GM12878 (cell line): ENCODE measurements at regions not wholly inside any gene's neighbourhood (a gene's known extent, or its start where the extent isn't known, plus 50 kb on each side); places are given as distances from the start of the nearest gene placed in this dataset.

Experiments
- CBX3 ChIP-seq: fragments of 200-600 bp; sonication (generic); IDR thresholded peaks from 2 replicates; pipeline ENCODE4 v1.6.1; 2016; ENCODE audit warnings: low read depth, borderline replicate concordance
- EGR1 ChIP-seq, 2 experiments: IDR thresholded peaks; 1 replicate in 1 of 2; 2 replicates in 1 of 2; pipeline ENCODE4 v1.6.1; 2011 to 2012; ENCODE audit warnings: low read depth in 2 of 2, low read length in 2 of 2, borderline replicate concordance in 1 of 2, mild to moderate bottlenecking in 1 of 2, moderate library complexity in 1 of 2
- EZH2 ChIP-seq: IDR thresholded peaks from 2 replicates; pipeline ENCODE4 v1.6.1; 2012; ENCODE audit warnings: low read depth, mild to moderate bottlenecking, control low read depth, inconsistent platforms, low read length, borderline replicate concordance; ENCODE audit not compliant: control insufficient read depth
- SMC3 ChIP-seq: IDR thresholded peaks from 2 replicates; pipeline ENCODE4 v1.6.1; 2011; ENCODE audit warnings: low read length, improper control_type of control experiment, borderline replicate concordance
- TF ChIP-seq, protein P1 (sequence below): IDR thresholded peaks from 2 replicates; pipeline ENCODE4 v1.6.1; 2012; ENCODE audit warnings: improper control_type of control experiment, low read depth, low read length; ENCODE audit not compliant: insufficient replicate concordance
- TF ChIP-seq, protein P2 (sequence below): IDR thresholded peaks from 2 replicates; pipeline ENCODE4 v1.6.1; 2012; ENCODE audit warnings: low read depth, low read length, improper control_type of control experiment

DNA sequence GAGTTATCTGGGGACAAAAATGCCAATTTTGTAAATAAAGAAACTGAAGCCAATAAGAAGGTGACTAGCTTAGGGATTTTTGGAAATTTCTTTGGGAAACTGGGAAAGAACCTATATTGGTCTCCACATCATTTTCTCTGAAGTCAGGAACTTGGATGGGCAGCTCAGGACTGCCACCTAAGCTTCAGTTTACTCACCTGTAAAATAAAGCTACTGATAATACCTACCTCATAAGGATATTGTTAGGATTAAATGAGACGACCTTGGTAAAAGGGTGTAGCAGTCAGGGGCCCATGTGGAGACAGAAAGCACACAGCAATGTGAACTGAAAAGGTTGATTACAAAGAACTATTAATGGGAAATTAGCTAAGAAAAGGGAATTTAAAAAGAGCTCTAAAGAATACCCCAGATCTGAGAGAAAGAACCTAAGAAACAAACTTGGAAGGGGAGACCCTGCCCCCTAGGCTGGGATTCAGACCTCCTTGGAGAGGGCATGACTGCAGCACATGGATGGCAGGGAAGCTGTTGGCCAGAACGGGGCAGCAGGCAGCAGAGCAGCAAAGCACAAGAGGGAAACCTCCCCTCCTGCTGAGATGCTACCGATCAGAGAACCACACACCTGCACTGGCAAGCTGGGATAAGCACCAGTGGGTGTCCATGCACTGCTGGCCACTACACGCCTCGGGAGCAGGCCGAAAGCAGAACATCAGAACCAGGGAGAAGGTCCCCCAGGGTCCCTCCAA is 83.7 kb upstream of the THBS1 start (continued):
- TF ChIP-seq, protein P1, sequence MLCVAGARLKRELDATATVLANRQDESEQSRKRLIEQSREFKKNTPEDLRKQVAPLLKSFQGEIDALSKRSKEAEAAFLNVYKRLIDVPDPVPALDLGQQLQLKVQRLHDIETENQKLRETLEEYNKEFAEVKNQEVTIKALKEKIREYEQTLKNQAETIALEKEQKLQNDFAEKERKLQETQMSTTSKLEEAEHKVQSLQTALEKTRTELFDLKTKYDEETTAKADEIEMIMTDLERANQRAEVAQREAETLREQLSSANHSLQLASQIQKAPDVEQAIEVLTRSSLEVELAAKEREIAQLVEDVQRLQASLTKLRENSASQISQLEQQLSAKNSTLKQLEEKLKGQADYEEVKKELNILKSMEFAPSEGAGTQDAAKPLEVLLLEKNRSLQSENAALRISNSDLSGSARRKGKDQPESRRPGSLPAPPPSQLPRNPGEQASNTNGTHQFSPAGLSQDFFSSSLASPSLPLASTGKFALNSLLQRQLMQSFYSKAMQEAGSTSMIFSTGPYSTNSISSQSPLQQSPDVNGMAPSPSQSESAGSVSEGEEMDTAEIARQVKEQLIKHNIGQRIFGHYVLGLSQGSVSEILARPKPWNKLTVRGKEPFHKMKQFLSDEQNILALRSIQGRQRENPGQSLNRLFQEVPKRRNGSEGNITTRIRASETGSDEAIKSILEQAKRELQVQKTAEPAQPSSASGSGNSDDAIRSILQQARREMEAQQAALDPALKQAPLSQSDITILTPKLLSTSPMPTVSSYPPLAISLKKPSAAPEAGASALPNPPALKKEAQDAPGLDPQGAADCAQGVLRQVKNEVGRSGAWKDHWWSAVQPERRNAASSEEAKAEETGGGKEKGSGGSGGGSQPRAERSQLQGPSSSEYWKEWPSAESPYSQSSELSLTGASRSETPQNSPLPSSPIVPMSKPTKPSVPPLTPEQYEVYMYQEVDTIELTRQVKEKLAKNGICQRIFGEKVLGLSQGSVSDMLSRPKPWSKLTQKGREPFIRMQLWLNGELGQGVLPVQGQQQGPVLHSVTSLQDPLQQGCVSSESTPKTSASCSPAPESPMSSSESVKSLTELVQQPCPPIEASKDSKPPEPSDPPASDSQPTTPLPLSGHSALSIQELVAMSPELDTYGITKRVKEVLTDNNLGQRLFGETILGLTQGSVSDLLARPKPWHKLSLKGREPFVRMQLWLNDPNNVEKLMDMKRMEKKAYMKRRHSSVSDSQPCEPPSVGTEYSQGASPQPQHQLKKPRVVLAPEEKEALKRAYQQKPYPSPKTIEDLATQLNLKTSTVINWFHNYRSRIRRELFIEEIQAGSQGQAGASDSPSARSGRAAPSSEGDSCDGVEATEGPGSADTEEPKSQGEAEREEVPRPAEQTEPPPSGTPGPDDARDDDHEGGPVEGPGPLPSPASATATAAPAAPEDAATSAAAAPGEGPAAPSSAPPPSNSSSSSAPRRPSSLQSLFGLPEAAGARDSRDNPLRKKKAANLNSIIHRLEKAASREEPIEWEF, result no peak
- TF ChIP-seq EGR1 (IDR thresholded peaks at IDR 0.05; ENCODE audit: borderline replicate concordance in 1 of 2, low read depth in 2 of 2, low read length in 2 of 2), result no peak
- TF ChIP-seq SMC3, result no peak
- TF ChIP-seq EZH2, result no peak
- TF ChIP-seq CBX3, result no peak
- TF ChIP-seq, protein P2, sequence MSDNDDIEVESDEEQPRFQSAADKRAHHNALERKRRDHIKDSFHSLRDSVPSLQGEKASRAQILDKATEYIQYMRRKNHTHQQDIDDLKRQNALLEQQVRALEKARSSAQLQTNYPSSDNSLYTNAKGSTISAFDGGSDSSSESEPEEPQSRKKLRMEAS, result no peak
